ENCODE measurements at regions not wholly inside any gene's neighbourhood (a gene's known extent, or its start where the extent isn't known, plus 50 kb on each side); places are given as distances from the start of the nearest gene placed in this dataset.
A peak's percentile ranks its signal among the peaks of the same experiment; 100 is the strongest.

GRCh38 chr13:74280795-74281490 is 146.7 kb upstream of the KLF12 start:
- DNase-seq (ENCODE audit: low spot score in 2 of 2, unreplicated experiment in 2 of 2): no peak
- Mint-ChIP-seq H3K36me3 (no peaks in the 10 kb centered on the region), H3K4me1 (peaks cover 9% of the 10 kb centered on the region), H3K27ac (no peak overlapping the region), H3K27me3 (ENCODE audit: low read depth) (no peaks in the 10 kb centered on the region), H3K9me3 (no peaks in the 10 kb centered on the region), H3K4me3 (no peak overlapping the region)
- no peak for TF ChIP-seq CTCF (IDR thresholded peaks at IDR 0.05; ENCODE audit: unreplicated experiment)

- Mint-ChIP-seq H3K4me3 (no peak overlapping the region), H3K27me3 (ENCODE audit: low read depth) (no peaks in the 10 kb centered on the region), H3K4me1 (peaks cover 9% of the 10 kb centered on the region), H3K36me3 (no peaks in the 10 kb centered on the region), H3K27ac (no peak overlapping the region), H3K9me3 (no peaks in the 10 kb centered on the region)
- TF ChIP-seq CTCF (IDR thresholded peaks at IDR 0.05; ENCODE audit: unreplicated experiment): no peak
- no peak for DNase-seq (ENCODE audit: low spot score in 2 of 2, unreplicated experiment in 2 of 2)
Measured at GRCh38 chr13:74280093-74280794, 146.0 kb upstream of the KLF12 start.

GRCh38 chr13:74278901-74279300 is 144.7 kb upstream of the KLF12 start:
- Mint-ChIP-seq H3K9me3 (no peaks in the 10 kb centered on the region), H3K4me1 (peaks cover 21% of the 10 kb centered on the region), H3K4me3 (no peak overlapping the region), H3K27ac (no peak overlapping the region), H3K36me3 (no peaks in the 10 kb centered on the region), H3K27me3 (ENCODE audit: low read depth) (no peaks in the 10 kb centered on the region)
- TF ChIP-seq CTCF (IDR thresholded peaks at IDR 0.05; ENCODE audit: unreplicated experiment): no peak
- DNase-seq (ENCODE audit: low spot score in 2 of 2, unreplicated experiment in 2 of 2): no peak

GRCh38 chr13:74274916-74275315 is 140.7 kb upstream of the KLF12 start:
- Mint-ChIP-seq H3K27me3 (ENCODE audit: low read depth) (no peaks in the 10 kb centered on the region), H3K4me3 (no peak overlapping the region), H3K9me3 (peaks cover 19% of the 10 kb centered on the region), H3K4me1 (peaks cover 15% of the 10 kb centered on the region), H3K27ac (peak overlapping the region; percentile 63), H3K36me3 (peaks cover 3% of the 10 kb centered on the region)
- no peak for DNase-seq (ENCODE audit: low spot score in 2 of 2, unreplicated experiment in 2 of 2)
- TF ChIP-seq CTCF (IDR thresholded peaks at IDR 0.05; ENCODE audit: unreplicated experiment): no peak

- Mint-ChIP-seq H3K4me3 (no peak overlapping the region), H3K27me3 (ENCODE audit: low read depth) (no peaks in the 10 kb centered on the region), H3K27ac (no peak overlapping the region), H3K4me1 (peaks cover 15% of the 10 kb centered on the region), H3K9me3 (peaks cover 19% of the 10 kb centered on the region), H3K36me3 (peaks cover 3% of the 10 kb centered on the region)
- DNase-seq (ENCODE audit: low spot score in 2 of 2, unreplicated experiment in 2 of 2): no peak
- TF ChIP-seq CTCF (IDR thresholded peaks at IDR 0.05; ENCODE audit: unreplicated experiment): no peak
Measured at GRCh38 chr13:74273581-74273980, 139.4 kb upstream of the KLF12 start.
